ENCODE measurements at regions not wholly inside any gene's neighbourhood (a gene's known extent, or its start where the extent isn't known, plus 50 kb on each side); places are given as distances from the start of the nearest gene placed in this dataset.

DNA sequence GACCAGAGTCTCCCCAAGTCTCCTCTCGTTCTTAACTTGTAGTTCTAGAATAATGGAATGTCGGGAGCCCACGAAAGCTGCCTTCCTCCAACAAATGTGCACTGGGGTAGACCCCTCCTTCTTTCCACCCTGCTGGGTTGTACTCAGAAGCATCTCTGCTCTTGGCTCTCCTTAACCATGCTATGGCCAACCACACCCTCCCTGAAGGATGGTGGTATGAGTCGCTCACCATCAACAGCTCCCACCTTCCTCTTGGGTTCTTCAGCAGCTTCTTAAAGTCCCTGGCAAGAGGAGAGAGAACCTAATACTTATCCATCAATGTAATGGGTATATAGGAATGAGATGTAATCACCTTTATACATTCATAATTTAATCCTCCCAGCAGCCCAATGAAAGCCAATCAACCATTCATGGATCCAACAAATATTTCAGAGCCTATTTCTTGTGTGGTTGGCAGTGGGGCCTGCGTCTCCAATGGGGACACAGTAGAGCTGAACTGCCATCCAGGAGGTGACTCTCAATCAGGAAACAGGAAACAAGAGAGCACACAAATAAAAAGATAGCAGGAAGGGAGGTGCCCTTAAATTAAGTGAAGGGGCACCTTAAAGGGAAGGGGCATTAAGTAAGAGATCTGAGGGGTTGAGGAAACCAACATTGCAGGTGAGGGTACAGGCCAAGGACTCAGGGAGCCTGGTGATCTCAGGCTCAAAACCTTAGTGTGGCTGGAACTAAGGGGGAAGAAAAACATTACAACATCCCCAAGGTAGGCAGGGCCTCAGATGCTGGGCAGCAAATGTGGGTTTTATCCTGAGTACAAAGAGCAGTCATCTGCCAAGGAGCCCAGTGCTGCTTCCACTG, 64.4 kb upstream of the ETS2 start:
- no peak for DNase-seq (ENCODE audit: low read depth)

DNA sequence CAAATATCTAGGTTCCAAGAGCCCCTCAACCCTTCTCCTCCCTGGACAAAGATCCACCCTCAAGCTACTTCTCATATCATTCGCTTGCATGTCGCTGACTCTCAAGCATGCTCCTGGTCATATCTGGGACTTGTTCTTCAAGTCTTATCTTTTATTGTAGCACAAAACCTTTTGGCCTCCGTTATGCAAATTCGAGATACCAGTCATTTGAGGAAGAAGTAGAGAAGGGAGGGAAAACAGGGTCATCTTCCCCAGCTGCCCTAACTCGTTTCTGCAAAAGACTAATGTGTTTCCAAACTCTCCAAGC, 63.8 kb upstream of the ETS2 start:
- DNase-seq (ENCODE audit: low read depth), result no peak

DNA sequence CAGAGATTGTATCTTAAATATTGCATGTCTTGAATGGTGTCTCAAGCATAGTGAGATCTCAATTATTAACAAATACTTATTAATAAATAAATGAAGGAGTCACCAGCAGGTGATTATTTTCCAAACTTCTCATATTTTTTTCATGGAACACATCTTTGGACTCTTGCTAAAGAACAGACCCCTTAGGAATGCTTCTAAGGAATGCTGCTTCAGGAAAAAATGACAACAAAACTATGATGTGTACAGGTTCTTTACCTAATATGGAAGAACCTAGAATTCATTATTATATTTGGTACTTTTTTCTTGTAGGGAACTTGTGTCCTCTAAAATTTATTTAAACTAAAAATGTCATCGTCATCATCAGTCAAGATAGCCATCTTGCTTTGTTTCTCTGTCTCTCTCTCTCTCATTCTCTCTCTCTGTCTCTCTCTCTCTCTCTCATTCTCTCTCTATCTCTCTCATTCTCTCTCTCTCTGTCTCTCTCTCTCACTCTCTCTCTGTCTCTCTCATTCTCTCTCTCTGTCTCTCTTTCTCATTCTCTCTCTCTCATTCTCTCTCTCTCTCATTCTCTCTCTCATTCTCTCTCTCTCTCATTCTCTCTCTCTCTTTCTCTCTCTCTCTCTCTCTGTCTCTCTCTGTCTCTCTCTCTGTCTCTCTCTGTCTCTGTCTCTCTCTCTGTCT, 63.0 kb upstream of the ETS2 start:
- DNase-seq (ENCODE audit: low read depth), result no peak

DNA sequence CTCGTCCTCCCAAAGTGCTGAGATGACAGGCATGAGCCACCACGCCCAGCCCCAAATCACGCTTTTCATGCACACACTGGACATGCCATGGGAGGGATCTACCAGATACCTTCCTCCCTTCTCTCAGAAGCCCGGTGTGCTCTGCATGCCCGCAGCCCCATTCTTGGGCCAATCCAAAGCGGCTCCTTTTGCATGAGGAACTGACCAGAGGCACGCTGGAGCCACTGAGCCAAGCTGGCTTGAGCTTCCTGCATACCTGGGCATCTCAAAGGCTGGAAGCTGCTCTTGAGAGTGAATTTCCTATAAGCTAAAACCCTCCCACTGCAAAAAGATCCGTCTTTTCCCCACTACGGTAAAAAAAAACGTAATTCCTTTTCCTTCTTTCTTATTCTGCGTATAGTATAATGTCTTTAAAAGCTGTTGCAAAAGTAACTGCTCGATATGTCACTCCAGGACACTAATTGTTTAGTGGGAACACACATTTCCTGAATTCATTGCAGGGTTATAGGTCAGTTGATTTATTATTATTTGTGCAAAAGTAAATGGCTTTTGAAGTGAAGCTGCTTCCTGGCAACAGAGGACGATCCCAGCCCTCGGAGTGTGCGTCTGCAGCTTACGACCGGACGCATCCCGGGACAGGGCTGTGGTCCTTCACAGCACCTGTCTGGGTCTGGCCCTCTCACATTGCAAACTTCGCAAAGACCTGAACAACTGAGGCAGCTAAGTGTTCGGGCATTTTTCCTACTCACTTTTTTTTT, 61.8 kb upstream of the ETS2 start:
- no peak for DNase-seq (ENCODE audit: low read depth)

DNA sequence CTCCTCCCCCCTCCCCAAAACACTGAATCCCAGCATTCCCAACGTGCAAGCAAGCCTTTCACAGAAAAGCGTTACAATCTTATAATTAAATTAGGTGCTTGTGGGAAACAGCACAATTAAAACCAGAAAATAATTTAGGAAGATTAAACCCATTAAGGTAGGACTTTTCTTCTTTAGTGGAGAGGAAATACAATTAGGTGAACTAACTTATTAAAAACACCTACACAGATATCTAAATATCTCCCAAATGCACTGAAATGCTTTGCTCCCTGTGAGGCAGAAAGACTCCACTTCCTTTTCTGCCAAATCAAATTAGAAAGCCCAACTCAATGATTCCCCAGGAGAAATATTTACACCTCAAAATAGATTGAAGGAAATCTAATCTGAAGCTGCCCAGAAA, 60.9 kb upstream of the ETS2 start:
- DNase-seq (ENCODE audit: low read depth), result no peak

DNA sequence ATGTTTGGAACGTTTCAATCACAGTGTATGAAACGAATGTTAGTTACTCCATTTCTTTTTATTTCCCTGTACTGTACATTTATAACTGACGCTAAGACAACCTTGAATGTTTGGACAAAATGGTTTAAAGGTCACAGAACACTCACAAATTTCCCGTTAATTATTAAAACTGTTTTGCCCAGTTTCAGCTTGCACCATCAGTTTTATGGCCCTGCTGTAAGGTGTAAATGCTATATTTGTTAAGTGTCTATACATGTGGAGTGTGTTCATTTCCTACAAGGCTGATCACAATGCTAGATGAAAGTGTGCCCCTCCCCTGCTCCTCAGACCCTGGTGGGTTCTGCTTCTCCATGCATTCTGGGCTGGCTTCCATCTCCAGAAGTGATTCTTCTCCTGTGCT, 57.9 kb upstream of the ETS2 start:
- no peak for DNase-seq (ENCODE audit: low read depth)

DNA sequence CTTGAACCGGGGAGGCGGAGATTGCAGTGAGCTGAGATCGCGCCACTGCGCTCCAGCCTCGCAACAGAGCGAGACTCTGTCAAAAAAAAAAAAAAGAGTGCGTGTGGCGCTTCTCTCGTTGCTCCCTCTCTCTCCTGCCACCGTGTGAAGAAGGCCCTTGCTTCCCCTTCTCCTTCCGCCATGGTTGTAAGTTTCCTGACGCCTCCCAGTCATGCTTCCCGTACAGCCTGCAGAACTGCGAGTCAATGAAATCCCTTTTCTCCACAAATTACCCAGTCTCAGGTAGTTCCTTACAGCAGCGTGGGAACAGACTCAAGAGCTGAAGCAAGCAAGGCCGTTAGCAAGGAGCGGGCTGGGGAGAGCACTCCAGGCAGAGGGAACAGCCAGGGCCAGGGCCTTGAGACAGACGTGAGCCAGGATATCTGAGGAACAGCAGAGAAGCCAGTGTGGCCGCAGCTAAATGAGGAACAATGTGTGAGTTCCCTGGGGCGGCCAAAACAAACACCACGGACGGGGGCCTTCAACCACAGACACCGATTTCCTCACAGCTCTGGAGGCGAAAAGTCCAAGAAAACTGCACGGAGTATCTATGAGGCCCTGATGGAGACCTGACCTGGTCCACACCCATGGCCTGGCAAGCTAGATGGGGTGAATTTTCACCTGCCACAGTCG, 54.2 kb upstream of the ETS2 start:
- DNase-seq (ENCODE audit: low read depth), result no peak

DNA sequence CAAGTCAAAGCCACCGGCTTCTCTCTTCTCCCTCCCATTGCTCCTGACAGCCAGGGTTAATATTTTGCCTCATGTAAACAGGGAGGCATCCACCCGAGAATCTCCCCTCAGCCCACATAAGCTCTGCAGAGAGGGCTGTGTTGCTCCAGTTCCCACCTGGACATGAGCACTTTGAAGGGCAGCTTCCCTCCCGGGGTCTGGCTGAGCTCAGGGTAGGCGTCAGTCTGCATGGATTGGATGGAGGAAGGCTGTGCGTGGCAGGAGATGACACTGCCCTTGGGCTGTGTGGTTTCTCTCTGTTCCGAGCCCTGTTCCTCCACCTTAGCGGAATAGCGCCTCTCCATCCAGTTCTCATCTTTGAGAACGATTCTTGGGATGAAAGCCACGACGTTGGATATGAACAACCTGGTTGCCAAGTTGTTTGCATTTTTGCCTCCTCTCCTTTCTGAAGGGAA, 53.7 kb upstream of the ETS2 start:
- DNase-seq (ENCODE audit: low read depth), result no peak

DNA sequence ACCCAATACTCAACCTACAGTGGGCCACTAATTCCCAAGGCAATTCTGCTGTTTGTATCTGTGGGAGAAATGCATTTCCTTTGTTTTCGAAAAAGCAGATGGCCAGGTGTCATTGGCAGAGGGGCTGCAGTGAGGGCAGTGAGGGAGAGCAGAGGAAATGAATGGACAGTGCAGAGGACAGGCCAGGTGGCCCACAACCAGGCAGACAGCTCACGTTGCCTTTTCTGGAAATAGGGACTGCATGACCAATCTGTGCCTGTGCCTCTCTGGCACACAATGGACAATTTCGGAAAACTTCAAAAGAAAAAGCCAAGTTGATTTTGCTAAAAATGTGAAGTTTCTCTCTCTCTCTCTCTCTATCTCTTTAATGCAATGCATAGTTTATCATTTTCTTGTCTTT, 52.6 kb upstream of the ETS2 start:
- no peak for DNase-seq (ENCODE audit: low read depth)

DNA sequence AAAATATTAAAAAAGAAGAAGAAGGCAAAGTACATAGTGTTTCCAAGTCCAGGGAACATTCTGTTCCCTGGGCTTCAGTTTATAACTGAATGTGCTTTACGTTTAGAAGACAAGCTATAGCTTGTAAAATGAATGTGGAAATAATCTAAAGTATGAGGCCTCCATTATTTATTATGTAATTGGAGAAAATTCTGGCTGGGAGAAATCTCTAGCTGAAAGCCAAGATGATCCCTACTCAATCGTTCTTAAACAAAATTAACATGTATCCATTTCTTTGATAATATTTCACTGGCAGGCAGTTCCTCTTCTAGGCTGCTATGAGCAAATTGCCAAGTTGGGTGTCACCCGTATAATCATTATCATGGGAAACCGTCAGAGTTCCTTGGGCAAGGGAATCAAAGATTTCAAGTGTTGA, 52.2 kb upstream of the ETS2 start:
- DNase-seq (ENCODE audit: low read depth), result no peak
